ENCODE measurements at regions not wholly inside any gene's neighbourhood (a gene's known extent, or its start where the extent isn't known, plus 50 kb on each side); places are given as distances from the start of the nearest gene placed in this dataset.

DNA sequence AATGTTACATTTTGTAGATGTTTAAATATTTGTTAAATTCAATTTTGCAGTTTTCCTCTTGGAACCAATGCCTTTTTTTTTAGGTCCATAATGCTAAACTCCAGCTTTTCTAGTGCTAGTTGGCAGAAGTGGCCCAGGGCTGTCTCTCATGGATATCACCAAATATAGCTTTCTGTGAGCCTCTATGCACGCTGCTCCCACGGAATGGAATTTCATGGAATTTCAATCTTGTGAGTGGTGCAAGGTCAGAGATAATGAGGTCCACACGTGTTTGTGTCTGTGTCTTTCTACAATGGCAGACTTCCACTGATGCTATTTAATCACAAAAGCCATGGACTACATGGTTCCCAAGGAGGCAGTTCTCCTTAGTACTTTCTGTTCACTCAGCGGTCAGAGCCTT lies 191.5 kb upstream of the PARD3B start:
- Histone ChIP-seq H3K27me3 (ENCODE audit: control insufficient read depth, insufficient read depth, low read length) (no peaks in the 10 kb centered on the region), H3K4me3 (ENCODE audit: low read depth, low read length) (no peak overlapping the region), H3K36me3 (ENCODE audit: control insufficient read depth, insufficient read depth, low read length) (no peaks in the 10 kb centered on the region)
- TF ChIP-seq, protein P1, sequence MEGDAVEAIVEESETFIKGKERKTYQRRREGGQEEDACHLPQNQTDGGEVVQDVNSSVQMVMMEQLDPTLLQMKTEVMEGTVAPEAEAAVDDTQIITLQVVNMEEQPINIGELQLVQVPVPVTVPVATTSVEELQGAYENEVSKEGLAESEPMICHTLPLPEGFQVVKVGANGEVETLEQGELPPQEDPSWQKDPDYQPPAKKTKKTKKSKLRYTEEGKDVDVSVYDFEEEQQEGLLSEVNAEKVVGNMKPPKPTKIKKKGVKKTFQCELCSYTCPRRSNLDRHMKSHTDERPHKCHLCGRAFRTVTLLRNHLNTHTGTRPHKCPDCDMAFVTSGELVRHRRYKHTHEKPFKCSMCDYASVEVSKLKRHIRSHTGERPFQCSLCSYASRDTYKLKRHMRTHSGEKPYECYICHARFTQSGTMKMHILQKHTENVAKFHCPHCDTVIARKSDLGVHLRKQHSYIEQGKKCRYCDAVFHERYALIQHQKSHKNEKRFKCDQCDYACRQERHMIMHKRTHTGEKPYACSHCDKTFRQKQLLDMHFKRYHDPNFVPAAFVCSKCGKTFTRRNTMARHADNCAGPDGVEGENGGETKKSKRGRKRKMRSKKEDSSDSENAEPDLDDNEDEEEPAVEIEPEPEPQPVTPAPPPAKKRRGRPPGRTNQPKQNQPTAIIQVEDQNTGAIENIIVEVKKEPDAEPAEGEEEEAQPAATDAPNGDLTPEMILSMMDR (IDR thresholded peaks at IDR 0.05; ENCODE audit: insufficient read depth, low read length, severe bottlenecking) = no peak
- DNase-seq (ENCODE audit: low read depth) = no peak
- FAIRE-seq = no peak

DNA sequence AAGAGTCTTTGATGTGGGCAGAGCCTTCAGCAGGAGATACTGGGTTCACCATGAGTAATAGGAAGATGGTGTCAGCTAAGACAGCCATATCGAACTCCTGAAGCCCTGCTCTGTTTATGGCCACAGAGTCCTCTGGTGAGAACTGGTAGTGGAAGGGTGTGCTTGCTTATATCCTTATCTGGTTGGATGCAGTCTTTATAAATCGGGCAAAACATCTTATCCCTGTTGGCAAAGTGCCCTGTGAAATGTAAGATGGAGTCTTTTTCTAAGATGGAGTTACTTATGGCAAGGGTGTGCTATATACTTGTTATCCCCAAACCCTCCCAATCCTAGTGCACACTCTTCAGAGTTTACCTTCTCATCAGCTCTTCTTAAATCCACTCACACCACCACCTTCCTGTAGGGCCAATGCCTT lies 190.8 kb upstream of the PARD3B start:
- no peak overlapping the region for H3K4me3 ChIP-seq (ENCODE audit: low read depth, low read length)
- H3K36me3 ChIP-seq (ENCODE audit: control insufficient read depth, insufficient read depth, low read length) = no peaks in the 10 kb centered on the region
- no peak for DNase-seq (ENCODE audit: low read depth)
- FAIRE-seq = no peak
- H3K27me3 ChIP-seq (ENCODE audit: control insufficient read depth, insufficient read depth, low read length) = no peaks in the 10 kb centered on the region
- TF ChIP-seq, protein P1 (IDR thresholded peaks at IDR 0.05; ENCODE audit: insufficient read depth, low read length, severe bottlenecking) = no peak

DNA sequence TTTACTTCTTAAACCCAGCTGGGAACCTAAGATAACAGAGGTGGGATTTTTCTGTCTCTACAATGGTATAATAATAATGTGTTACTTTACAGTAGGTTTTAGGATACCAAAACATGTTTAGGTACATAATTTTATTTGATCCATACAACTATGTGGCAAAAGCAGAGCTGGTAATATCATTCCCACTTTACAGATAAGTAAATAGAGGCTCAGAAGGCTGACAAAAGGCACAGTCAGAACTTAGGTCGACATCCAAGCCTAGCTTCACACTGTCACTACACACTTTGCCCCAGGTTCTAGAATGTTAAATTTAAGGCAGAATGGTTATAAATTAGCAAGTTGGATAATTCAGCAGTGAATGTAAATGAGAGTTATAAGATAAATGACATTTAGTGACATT lies 189.6 kb upstream of the PARD3B start:
- TF ChIP-seq, protein P1 (IDR thresholded peaks at IDR 0.05; ENCODE audit: insufficient read depth, low read length, severe bottlenecking) = no peak
- Histone ChIP-seq H3K27me3 (ENCODE audit: control insufficient read depth, insufficient read depth, low read length) (no peaks in the 10 kb centered on the region), H3K4me3 (ENCODE audit: low read depth, low read length) (no peak overlapping the region), H3K36me3 (ENCODE audit: control insufficient read depth, insufficient read depth, low read length) (no peaks in the 10 kb centered on the region)
- DNase-seq (ENCODE audit: low read depth) = no peak
- no peak for FAIRE-seq

DNA sequence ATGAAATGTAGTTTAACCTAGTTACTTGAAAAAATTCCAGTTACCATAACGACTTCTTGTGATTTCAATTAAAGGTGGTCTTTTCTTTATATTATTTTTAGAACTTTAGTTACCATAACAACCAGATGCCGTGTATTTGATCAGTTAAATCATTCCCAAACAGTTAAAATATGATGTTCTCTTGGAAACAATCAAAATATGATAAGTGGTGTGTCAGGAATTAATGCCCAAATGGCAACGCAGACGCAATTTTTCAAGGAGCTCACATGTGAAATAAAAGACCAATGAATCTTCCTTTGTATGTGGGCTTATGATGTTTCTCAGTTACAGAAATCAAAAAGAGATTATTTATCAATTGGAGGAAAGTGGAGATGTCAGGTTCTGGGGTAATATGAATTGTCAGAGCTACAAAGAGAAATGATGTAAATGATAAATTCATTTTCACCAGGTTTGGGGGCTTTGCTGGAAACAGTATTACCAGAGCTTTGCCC lies 189.1 kb upstream of the PARD3B start:
- TF ChIP-seq, protein P1 (IDR thresholded peaks at IDR 0.05; ENCODE audit: insufficient read depth, low read length, severe bottlenecking) = no peak
- no peaks in the 10 kb centered on the region for H3K27me3 ChIP-seq (ENCODE audit: control insufficient read depth, insufficient read depth, low read length)
- FAIRE-seq (no peak), DNase-seq (ENCODE audit: low read depth) (no peak)
- no peaks in the 10 kb centered on the region for H3K36me3 ChIP-seq (ENCODE audit: control insufficient read depth, insufficient read depth, low read length)
- no peak overlapping the region for H3K4me3 ChIP-seq (ENCODE audit: low read depth, low read length)

DNA sequence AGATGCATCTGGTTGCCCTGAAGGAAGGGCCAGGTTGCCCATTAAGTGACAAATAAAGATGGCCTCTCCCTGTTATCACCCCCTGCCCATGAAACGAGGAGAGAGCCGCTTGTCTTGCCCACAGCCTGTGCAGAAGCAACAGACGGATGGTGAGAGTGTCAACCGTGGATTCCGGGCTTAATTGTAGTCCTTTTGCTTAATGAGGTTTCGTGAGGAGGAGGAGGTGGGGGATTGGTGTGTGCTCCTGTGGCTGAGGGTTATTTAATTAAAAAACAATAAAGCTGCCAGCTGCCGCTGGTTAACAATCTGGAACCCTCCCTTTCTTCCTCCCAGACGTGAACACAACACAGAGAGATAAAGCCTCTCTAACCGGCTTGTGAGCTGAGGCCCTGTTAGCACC lies 188.0 kb upstream of the PARD3B start:
- FAIRE-seq = no peak
- no peak for DNase-seq (ENCODE audit: low read depth)
- H3K27me3 ChIP-seq (ENCODE audit: control insufficient read depth, insufficient read depth, low read length) = no peaks in the 10 kb centered on the region
- H3K4me3 ChIP-seq (ENCODE audit: low read depth, low read length) = no peak overlapping the region
- TF ChIP-seq, protein P1 (IDR thresholded peaks at IDR 0.05; ENCODE audit: insufficient read depth, low read length, severe bottlenecking) = no peak
- H3K36me3 ChIP-seq (ENCODE audit: control insufficient read depth, insufficient read depth, low read length) = no peaks in the 10 kb centered on the region

DNA sequence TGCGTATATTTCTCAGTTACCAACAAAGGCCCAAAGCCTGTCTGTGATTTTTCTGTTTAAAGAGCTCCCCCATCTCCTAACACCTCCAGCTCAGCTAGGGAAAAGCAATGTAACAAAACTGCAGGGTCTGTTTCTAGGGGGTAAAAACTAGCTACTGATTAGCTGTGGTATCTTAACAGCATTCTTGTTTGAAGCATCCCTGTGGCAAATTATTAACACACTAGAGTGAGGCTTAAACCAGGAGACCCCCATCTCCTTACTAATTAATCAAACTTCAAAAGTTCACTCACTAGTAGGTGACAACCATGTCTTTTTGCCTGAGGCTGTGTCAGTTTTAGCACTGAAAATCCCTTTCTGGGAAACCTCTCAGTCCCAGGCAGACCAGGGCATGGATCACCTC lies 186.2 kb upstream of the PARD3B start:
- Histone ChIP-seq H3K27me3 (ENCODE audit: control insufficient read depth, insufficient read depth, low read length) (no peaks in the 10 kb centered on the region), H3K4me3 (ENCODE audit: low read depth, low read length) (no peak overlapping the region), H3K36me3 (ENCODE audit: control insufficient read depth, insufficient read depth, low read length) (no peaks in the 10 kb centered on the region)
- FAIRE-seq (no peak), DNase-seq (ENCODE audit: low read depth) (no peak)
- TF ChIP-seq, protein P1 (IDR thresholded peaks at IDR 0.05; ENCODE audit: insufficient read depth, low read length, severe bottlenecking) = no peak
